Peyer's patch (tissue), 4 donors: ENCODE measurements at regions not wholly inside any gene's neighbourhood (a gene's known extent, or its start where the extent isn't known, plus 50 kb on each side); places are given as distances from the start of the nearest gene placed in this dataset.

ENCODE experiments used
- DNase-seq, 3 donors: peaks; one replicate each; pipeline ENCODE4 v3.0.0-alpha.2; 2017 to 2019
- H3K27ac ChIP-seq, 4 donors: fragments of 200-600 bp; sonication (generic); one replicate each; pipeline ENCODE4 v1.5.1; 2016 to 2019
- H3K27me3 ChIP-seq, 2 donors: fragments of 200-600 bp; sonication (generic); one replicate each; pipeline ENCODE4 v1.5.1; 2019
- H3K36me3 ChIP-seq, 3 donors: fragments of 200-600 bp; sonication (generic); one replicate each; pipeline ENCODE4 v1.5.1; 2016 to 2019
- H3K4me1 ChIP-seq, 4 donors: fragments of 200-600 bp; sonication (generic); one replicate each; pipeline ENCODE4 v1.5.1; 2016 to 2019
- H3K4me3 ChIP-seq, 4 donors: fragments of 200-600 bp; sonication (generic); 1 replicate in 3 of 4; 2 replicates in 1 of 4; pipeline ENCODE4 v1.5.1; 2016 to 2019; ENCODE audit warnings: mild to moderate bottlenecking in 1 of 4
- H3K9me3 ChIP-seq, 4 donors: fragments of 200-600 bp; sonication (generic); one replicate each; pipeline ENCODE4 v1.5.1; 2016 to 2019; ENCODE audit warnings: mild to moderate bottlenecking in 1 of 4
- CTCF ChIP-seq, 6 experiments: fragments of 450-650 bp in 4 of 6; fragments of 200-600 bp in 2 of 6; sonication (generic) in 1 of 6; IDR thresholded peaks; one replicate each; pipeline ENCODE4 v1.5.1; 2017 to 2019; ENCODE audit warnings: antibody characterized with exemption in 6 of 6, mild to moderate bottlenecking in 3 of 6, moderate library complexity in 1 of 6
- POLR2A ChIP-seq, 2 donors: fragments of 450-650 bp; IDR thresholded peaks; one replicate each; pipeline ENCODE4 v1.5.1; 2017; ENCODE audit warnings: antibody characterized with exemption in 2 of 2, mild to moderate bottlenecking in 2 of 2, moderate library complexity in 2 of 2

- TF ChIP-seq POLR2A (IDR thresholded peaks at IDR 0.05), result no peak
- H3K27ac ChIP-seq, result no peak overlapping the region
- H3K4me1 ChIP-seq, result no peaks in the 10 kb centered on the region
- H3K9me3 ChIP-seq, result no peaks in the 10 kb centered on the region
- no peak for DNase-seq
- no peaks in the 10 kb centered on the region for H3K27me3 ChIP-seq
- H3K36me3 ChIP-seq, result no peaks in the 10 kb centered on the region
- no peak overlapping the region for H3K4me3 ChIP-seq
These were observed 1439.8 kb upstream of the ALCAM start for GRCh38 chr3:103926936-103927335.

GRCh38 chr3:103927896-103928295 is 1438.8 kb upstream of the ALCAM start:
- no peak for DNase-seq
- H3K4me1 ChIP-seq, result no peaks in the 10 kb centered on the region
- no peaks in the 10 kb centered on the region for H3K9me3 ChIP-seq
- no peaks in the 10 kb centered on the region for H3K36me3 ChIP-seq
- TF ChIP-seq POLR2A (IDR thresholded peaks at IDR 0.05), result no peak
- no peak for TF ChIP-seq CTCF (IDR thresholded peaks at IDR 0.05)
- H3K4me3 ChIP-seq, result no peak overlapping the region
- no peak overlapping the region for H3K27ac ChIP-seq
- no peaks in the 10 kb centered on the region for H3K27me3 ChIP-seq

GRCh38 chr3:103937094-103937493 is 1429.6 kb upstream of the ALCAM start:
- H3K27ac ChIP-seq, result no peak overlapping the region
- no peak for DNase-seq
- TF ChIP-seq POLR2A (IDR thresholded peaks at IDR 0.05) (no peak), CTCF (IDR thresholded peaks at IDR 0.05) (no peak)
- no peaks in the 10 kb centered on the region for H3K36me3 ChIP-seq
- no peaks in the 10 kb centered on the region for H3K27me3 ChIP-seq
- H3K9me3 ChIP-seq, result no peaks in the 10 kb centered on the region
- no peaks in the 10 kb centered on the region for H3K4me1 ChIP-seq
- H3K4me3 ChIP-seq, result no peak overlapping the region

GRCh38 chr3:103947062-103947461 is 1419.6 kb upstream of the ALCAM start:
- no peaks in the 10 kb centered on the region for H3K27me3 ChIP-seq
- H3K4me3 ChIP-seq, result no peak overlapping the region
- H3K9me3 ChIP-seq, result no peaks in the 10 kb centered on the region
- TF ChIP-seq POLR2A (IDR thresholded peaks at IDR 0.05) (no peak), CTCF (IDR thresholded peaks at IDR 0.05) (no peak)
- no peak for DNase-seq
- H3K36me3 ChIP-seq, result no peaks in the 10 kb centered on the region
- H3K4me1 ChIP-seq, result no peaks in the 10 kb centered on the region
- no peak overlapping the region for H3K27ac ChIP-seq

GRCh38 chr3:103949693-103950092 is 1417.0 kb upstream of the ALCAM start:
- Histone ChIP-seq H3K27ac (no peak overlapping the region), H3K36me3 (no peaks in the 10 kb centered on the region), H3K9me3 (no peaks in the 10 kb centered on the region), H3K4me3 (no peak overlapping the region), H3K27me3 (no peaks in the 10 kb centered on the region), H3K4me1 (no peaks in the 10 kb centered on the region)
- no peak for DNase-seq
- no peak for TF ChIP-seq CTCF (IDR thresholded peaks at IDR 0.05)
- no peak for TF ChIP-seq POLR2A (IDR thresholded peaks at IDR 0.05)

- H3K4me3 ChIP-seq, result no peak overlapping the region
- DNase-seq, result no peak
- no peaks in the 10 kb centered on the region for H3K4me1 ChIP-seq
- no peaks in the 10 kb centered on the region for H3K9me3 ChIP-seq
- TF ChIP-seq POLR2A (IDR thresholded peaks at IDR 0.05), result no peak
- TF ChIP-seq CTCF (IDR thresholded peaks at IDR 0.05), result no peak
- no peak overlapping the region for H3K27ac ChIP-seq
- H3K36me3 ChIP-seq, result no peaks in the 10 kb centered on the region
- no peaks in the 10 kb centered on the region for H3K27me3 ChIP-seq
These were observed 1416.0 kb upstream of the ALCAM start for GRCh38 chr3:103950676-103951075.
